ENCODE measurements at regions not wholly inside any gene's neighbourhood (a gene's known extent, or its start where the extent isn't known, plus 50 kb on each side); places are given as distances from the start of the nearest gene placed in this dataset.

DNA sequence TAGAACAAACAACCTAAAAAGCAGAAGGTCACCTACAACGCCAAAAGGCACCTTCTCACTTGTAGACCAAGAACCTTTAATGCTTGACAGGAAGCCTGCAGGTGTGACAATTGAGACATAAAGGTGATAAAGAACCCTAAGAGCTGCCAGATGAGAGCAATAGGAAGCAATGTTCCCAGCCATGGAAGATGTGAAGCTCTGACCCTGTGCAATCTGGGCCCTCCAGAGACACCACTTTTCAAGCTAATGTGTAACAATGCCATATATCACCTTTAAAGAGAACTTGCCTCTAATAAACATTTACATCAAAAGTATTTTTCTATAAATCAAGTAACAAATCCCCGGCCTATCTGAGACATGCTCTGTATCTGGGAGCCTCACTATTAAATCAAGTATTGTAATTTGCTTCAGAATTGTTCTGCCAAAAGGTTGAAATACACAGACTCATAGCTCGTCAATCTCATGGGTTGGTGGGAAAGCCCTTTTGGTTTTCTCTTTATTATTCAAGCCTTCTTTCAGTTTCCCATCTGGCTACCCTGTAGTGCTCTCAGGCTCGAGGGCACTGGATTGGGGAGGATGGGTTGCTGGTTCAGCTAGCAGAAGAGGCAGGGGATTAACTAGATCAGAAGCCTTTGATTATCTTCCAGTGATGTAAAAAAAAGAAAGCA is 368.9 kb downstream of the BUD13 start:
- TF ChIP-seq, protein P1, sequence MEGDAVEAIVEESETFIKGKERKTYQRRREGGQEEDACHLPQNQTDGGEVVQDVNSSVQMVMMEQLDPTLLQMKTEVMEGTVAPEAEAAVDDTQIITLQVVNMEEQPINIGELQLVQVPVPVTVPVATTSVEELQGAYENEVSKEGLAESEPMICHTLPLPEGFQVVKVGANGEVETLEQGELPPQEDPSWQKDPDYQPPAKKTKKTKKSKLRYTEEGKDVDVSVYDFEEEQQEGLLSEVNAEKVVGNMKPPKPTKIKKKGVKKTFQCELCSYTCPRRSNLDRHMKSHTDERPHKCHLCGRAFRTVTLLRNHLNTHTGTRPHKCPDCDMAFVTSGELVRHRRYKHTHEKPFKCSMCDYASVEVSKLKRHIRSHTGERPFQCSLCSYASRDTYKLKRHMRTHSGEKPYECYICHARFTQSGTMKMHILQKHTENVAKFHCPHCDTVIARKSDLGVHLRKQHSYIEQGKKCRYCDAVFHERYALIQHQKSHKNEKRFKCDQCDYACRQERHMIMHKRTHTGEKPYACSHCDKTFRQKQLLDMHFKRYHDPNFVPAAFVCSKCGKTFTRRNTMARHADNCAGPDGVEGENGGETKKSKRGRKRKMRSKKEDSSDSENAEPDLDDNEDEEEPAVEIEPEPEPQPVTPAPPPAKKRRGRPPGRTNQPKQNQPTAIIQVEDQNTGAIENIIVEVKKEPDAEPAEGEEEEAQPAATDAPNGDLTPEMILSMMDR (IDR thresholded peaks at IDR 0.05) = no peak
- TF ChIP-seq POLR2A (IDR thresholded peaks at IDR 0.05) = no peak

Measured in gastroesophageal sphincter (tissue), 3 donors.